AG04450 (cell line): ENCODE measurements at regions not wholly inside any gene's neighbourhood (a gene's known extent, or its start where the extent isn't known, plus 50 kb on each side); places are given as distances from the start of the nearest gene placed in this dataset.

Experiments
- CTCF ChIA-PET: fragments of 300-600, 350-600 bp; formaldehyde crosslinking; extraction: SDS; loops from one replicate; lab custom pipeline; 2022; ENCODE audit warnings: antibody characterized with exemption, inconsistent platforms; lab: Charles Lee
- POLR2A ChIA-PET: fragments of 350-600 bp; formaldehyde crosslinking; extraction: SDS; loops from one replicate; lab custom pipeline; 2021; ENCODE audit warnings: antibody characterized with exemption, inconsistent platforms; lab: Yijun Ruan, JAX
- DNase-seq: peaks from one replicate; pipeline ENCODE4 v3.0.0-alpha.2; 2011; ENCODE audit warnings: low read depth, low spot score
- H3K27ac ChIP-seq: one replicate; pipeline ENCODE4 v1.5.1; 2012; ENCODE audit warnings: low read depth, low read length, control low read depth
- H3K27me3 ChIP-seq: one replicate; pipeline ENCODE4 v1.6.0; 2012; ENCODE audit warnings: low read length; ENCODE audit not compliant: control insufficient read depth, insufficient read depth
- H3K4me3 ChIP-seq: 2 replicates; pipeline ENCODE4 v1.5.1; 2011; ENCODE audit warnings: mild to moderate bottlenecking, low read depth, low read length, control low read depth
- H3K9me3 ChIP-seq: 2 replicates; pipeline ENCODE4 v1.5.1; 2012; ENCODE audit warnings: low read length; ENCODE audit not compliant: control insufficient read depth, insufficient read depth
- TF ChIP-seq, protein P1 (sequence below): IDR thresholded peaks from 2 replicates; pipeline ENCODE4 v1.5.1; 2011; ENCODE audit warnings: low read depth, low read length, control low read depth, inconsistent platforms

DNA sequence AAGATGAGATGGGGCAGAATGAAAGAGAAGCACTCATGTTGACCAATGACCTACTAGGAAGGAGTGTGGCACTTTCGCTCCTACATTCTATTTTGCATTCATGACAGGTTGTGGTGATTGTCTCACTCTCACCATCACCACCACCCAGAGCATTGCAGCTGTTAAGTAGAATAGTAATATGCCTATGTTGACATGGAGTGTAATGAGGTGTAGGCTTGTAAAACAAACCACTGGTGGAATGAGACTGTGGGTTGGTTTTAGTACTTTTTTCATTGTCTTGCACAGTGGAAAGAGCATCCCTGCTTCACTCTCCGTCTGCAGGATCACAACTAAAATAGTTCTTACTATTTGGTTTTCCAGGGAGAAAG is 516.7 kb downstream of the NTRK2 start:
- POLR2A ChIA-PET = no interaction called here
- TF ChIP-seq, protein P1, sequence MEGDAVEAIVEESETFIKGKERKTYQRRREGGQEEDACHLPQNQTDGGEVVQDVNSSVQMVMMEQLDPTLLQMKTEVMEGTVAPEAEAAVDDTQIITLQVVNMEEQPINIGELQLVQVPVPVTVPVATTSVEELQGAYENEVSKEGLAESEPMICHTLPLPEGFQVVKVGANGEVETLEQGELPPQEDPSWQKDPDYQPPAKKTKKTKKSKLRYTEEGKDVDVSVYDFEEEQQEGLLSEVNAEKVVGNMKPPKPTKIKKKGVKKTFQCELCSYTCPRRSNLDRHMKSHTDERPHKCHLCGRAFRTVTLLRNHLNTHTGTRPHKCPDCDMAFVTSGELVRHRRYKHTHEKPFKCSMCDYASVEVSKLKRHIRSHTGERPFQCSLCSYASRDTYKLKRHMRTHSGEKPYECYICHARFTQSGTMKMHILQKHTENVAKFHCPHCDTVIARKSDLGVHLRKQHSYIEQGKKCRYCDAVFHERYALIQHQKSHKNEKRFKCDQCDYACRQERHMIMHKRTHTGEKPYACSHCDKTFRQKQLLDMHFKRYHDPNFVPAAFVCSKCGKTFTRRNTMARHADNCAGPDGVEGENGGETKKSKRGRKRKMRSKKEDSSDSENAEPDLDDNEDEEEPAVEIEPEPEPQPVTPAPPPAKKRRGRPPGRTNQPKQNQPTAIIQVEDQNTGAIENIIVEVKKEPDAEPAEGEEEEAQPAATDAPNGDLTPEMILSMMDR = no peak
- CTCF ChIA-PET = no interaction called here

DNA sequence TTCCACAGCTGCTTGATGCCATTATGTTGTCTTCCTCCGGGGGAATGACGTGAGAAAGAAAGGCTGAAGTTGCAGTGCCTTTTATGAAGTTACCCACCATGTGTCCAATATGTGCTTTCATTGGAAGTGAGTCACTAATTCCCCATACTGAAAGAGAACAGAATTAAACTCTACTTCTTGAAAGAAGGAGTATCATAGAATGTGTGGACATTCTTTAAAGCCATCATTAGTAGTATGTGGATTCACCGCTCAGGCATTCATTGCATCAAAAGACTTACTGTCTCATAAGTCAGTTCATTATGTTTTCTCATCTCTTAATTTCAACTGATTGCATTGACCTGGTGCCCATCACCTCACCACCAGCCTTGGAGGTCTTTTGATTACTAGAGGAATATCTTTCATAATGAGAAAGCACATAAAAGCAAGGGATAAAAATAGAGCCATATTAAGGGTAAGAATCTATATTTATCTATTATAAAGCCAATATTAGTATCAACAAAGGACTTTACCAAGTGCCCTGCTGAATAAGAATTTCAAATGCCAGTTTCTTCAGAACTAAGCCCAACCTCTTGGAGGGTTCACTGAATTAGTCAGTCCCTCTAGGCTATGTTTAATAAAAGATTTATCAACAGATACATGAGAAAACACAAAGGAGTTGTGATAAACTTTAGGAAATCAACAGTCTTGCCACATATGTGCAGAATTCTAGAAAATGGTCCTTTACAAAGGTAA is 516.1 kb downstream of the NTRK2 start:
- H3K9me3 ChIP-seq = peaks cover 5% of the 10 kb centered on the region
- CTCF ChIA-PET = no interaction called here
- no peaks in the 10 kb centered on the region for H3K27me3 ChIP-seq
- TF ChIP-seq, protein P1 = no peak
- no peak overlapping the region for H3K27ac ChIP-seq
- no peak for DNase-seq
- POLR2A ChIA-PET = no interaction called here
- H3K4me3 ChIP-seq = no peak overlapping the region

More for the DNA sequence above, 516.7 kb downstream of the NTRK2 start:
- Histone ChIP-seq H3K27ac (no peak overlapping the region), H3K9me3 (peaks cover 5% of the 10 kb centered on the region), H3K4me3 (no peak overlapping the region), H3K27me3 (no peaks in the 10 kb centered on the region)
- DNase-seq = no peak

DNA sequence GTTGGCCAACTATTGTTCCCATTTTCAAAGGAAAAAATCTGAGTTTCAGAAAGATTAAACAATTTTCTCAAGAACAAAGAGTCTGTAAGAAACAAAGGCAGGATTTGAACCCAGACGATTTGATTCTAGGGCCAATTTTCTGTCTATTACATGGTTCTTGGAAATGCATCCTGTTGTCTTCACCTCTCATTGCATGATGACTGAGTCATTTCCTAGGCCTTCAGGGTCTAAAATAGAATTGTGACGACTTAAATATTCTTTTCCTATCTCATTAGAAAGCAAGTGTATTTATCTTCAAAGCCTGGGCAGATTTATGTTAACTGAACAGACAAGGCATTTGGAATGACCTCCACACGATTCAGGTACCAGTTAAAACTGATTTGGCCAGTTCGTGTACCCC is 512.9 kb downstream of the NTRK2 start:
- no peak overlapping the region for H3K4me3 ChIP-seq
- H3K9me3 ChIP-seq = peaks cover 5% of the 10 kb centered on the region; the same call in 1 of the 2 replicates
- DNase-seq = no peak
- H3K27ac ChIP-seq = no peak overlapping the region
- ChIA-PET CTCF (no interaction called here), POLR2A (no interaction called here)
- H3K27me3 ChIP-seq = no peaks in the 10 kb centered on the region
- TF ChIP-seq, protein P1 = no peak

DNA sequence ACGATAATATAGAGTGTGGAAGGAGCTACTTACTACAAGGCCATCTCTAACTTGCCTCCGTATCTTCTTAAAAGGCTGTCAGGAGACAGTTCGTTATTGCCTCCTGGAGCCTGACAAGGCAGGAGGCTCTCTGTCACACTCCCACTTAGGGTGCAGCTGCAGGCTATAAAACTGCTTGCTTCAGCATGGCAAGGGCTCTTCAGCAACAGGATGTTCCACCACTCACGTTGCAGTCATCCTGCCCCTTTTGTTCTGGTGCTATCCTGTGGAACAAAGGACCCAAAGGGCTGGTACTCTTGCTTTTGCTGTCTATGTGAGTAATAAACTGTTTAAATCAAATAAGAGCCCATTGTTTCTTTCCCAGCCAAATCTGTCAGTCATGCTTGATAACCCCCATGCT is 508.9 kb downstream of the NTRK2 start:
- TF ChIP-seq, protein P1 = no peak
- H3K27ac ChIP-seq = no peak overlapping the region
- H3K9me3 ChIP-seq = peaks cover 15% of the 10 kb centered on the region
- POLR2A ChIA-PET = no interaction called here
- no peak overlapping the region for H3K4me3 ChIP-seq
- no peak for DNase-seq
- CTCF ChIA-PET = no interaction called here
- H3K27me3 ChIP-seq = no peaks in the 10 kb centered on the region

DNA sequence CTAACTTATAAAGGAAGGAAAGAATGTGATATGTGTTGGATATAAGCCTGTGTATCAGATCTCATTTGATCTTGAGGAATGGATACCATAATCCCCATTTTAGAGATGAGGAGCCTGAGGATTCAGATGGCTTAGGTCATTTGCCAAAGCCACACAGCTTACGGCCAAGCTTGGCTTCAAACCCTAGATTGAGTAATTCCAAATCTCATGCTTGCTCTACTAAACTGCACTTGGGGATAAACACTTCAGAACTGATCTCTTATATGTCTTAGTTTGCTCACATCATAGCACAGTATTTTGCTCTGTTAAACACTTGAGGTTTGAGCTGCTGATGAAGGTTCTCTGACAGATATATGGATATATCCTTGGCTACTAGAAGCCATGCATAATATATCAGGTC is 504.4 kb downstream of the NTRK2 start:
- Histone ChIP-seq H3K4me3 (no peak overlapping the region), H3K27ac (no peak overlapping the region), H3K27me3 (no peaks in the 10 kb centered on the region), H3K9me3 (peaks cover 21% of the 10 kb centered on the region)
- TF ChIP-seq, protein P1 = no peak
- POLR2A ChIA-PET = no interaction called here
- DNase-seq = no peak
- CTCF ChIA-PET = no interaction called here
